ENCODE measurements at regions not wholly inside any gene's neighbourhood (a gene's known extent, or its start where the extent isn't known, plus 50 kb on each side); places are given as distances from the start of the nearest gene placed in this dataset.
"Not testable (repeated sequence)": the region's sequence is repeated elsewhere in the genome, so short reads cannot be mapped to it uniquely, and the experiment has no call there.

GRCh38 chr14:86775896-86776295 lies 1217.1 kb downstream of the GALC start:
- not testable (repeated sequence) for DNase-seq

DNA sequence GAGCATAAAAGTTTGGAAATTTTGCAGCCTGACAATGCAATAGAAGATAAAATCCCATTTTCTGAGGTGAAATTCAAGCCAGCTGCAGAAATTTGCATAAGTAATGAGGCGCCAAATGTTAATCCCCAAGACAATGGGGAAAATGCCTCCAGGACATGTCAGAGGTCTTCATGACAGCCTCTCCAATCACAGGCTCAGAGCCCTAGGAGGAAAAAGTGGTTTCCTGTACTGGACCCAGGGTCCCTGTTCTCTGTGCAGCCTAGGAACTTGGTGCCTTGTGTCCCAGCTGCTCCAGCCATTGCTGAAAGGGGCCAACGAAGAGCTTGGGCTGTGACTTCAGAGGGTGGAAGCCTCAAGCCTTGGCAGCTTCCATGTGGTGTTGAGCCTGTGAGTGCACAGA lies 1218.1 kb downstream of the GALC start:
- no peak for DNase-seq

DNA sequence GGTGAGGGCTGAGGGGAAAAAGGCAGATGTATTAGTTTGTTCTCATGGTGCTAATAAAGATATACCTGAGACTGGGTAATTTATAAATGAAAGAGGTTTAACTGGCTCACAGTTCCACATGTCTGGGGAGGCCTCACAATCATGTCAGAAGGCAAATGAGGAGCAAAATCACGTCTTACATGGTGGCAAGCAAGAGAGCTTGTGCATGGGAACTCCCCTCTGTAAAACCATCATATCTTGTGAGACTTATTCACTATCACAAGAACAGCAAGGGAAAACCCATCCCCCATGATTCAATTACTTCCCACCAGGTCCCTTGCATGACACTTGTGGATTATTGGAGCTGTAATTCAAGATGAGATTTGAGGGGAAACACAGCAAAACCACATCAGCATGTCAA lies 1220.9 kb downstream of the GALC start:
- no peak for DNase-seq

GRCh38 chr14:86770186-86770585 lies 1222.8 kb downstream of the GALC start:
- no peak for DNase-seq

- no peak for DNase-seq
These were observed 1226.5 kb downstream of the GALC start for GRCh38 chr14:86766469-86766868.

DNA sequence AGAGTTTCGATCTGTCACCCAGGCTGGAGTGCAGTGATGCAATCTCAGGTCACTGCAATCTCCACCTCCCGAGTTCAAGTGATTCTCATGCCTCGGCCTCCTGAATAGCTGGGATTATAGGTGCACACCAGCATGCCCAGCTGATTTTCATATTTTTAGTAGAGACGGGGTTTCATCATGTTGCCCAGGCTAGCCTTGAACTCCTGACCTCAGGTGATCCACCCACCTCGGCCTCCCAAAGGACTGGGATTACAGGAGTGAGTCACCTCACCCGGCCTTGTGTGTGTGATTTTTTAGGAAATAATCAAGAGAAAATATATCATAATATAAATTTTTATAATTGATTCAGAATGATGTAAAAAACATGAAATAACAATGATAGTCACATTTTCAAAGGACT lies 1231.4 kb downstream of the GALC start:
- no peak for DNase-seq

- no peak for DNase-seq
These were observed 1226.7 kb downstream of the FLRT2 start for GRCh38 chr14:86756521-86757190.

DNA sequence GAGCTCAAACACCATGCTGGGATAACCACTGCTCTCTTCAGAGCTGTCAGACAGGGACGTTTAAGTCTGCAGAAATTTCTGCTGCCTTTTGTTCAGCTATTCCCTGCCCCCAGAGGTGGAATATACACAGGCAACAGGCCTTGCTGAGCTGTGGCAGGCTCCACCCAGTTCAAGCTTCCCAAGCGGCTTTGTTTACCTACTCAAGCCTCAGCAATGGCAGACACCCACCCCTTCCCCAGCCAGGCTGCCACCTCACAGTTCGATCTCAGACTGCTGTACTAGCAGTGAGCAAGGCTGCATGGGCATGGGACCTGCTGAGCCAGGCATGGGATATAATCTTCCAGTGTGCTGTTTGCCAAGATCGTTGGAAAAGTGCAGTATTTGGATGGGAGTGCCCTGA lies 1220.5 kb downstream of the FLRT2 start:
- DNase-seq: not testable (repeated sequence)

- DNase-seq: no peak
These were observed 1209.8 kb downstream of the FLRT2 start for GRCh38 chr14:86739761-86740160.

DNA sequence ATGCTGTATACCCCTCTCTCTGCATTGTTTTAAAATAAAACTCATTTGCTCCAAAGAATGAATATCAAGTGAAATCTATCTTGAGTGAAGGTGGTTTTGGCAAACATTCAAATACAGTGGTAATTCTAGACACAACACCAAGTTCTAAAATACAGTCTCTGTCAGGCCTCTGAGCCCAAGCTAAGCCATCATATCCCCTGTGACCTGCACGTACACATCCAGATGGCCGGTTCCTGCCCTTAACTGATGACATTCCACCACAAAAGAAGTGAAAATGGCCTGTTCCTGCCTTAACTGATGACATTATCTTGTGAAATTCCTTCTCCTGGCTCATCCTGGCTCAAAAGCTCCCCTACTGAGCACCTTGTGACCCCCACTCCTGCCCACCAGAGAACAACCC lies 1201.5 kb downstream of the FLRT2 start:
- not testable (repeated sequence) for DNase-seq

DNA sequence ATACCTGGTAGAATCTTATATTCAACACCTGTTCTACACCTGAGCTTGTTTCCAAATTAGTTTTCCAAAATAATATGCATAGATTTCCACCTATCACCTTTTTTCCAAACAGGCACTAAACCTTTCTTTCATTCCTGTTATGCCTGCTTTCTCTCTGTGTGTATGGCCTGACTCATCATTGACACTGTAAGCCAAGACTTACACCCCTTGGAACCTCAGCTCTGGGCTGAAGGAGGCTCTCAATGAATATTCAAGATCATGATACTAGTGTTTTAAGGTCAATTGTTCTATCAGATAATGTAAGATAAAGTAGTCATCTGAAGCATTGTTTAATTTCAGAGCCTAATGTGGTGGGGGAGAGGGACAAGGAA lies 1193.3 kb downstream of the FLRT2 start:
- DNase-seq: no peak

DNA sequence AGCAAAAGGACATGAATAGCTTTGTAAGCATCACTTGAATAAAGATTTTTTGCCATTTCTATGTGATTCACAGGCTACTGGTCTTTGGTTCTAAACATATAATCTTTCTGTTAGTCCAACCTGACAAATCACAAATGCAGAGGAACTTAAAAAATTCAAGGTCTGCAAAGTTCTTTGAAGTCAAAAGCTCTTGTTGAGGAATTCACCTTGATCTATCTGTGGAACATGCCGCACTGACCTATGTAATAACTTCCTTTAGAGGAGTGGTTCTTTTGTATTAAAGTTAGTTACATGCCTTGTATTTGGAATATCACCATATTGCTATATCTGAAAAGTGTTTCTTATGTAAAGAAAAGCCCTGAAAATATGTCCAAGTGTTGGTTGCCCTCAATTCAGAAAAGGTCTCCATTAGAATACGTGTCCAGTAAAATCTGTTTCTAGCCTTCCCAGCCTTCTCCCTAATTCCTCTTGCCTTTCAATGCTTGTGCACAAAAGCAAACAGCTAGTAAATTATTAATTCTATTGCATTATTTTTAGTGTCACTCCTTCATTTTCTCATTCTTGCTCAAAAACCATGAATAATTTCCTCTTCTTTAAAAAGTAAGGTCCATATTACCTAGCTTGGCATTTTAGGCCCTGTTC lies 1192.8 kb downstream of the FLRT2 start:
- DNase-seq: no peak

DNA sequence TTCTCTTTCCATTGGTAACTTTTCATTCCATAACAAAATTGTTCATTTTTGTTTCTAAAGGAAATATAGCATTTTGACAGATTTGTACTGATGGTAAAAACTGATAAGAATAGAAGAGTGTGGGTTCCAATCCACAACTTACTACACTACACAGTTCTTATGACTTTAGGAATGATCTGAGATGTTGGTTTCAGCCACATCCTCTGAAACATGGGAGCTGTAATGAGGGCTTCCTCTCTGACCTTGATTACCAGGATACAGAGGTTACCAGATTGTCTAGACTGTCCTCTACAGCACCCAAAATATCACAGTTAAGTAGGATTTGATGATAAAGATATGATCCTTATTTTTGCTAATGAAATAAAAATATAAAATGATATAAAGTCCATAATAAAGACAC lies 1184.6 kb downstream of the FLRT2 start:
- DNase-seq: no peak

GRCh38 chr14:86714153-86714552 lies 1184.2 kb downstream of the FLRT2 start:
- DNase-seq: no peak

GRCh38 chr14:86712727-86713126 lies 1182.8 kb downstream of the FLRT2 start:
- no peak for DNase-seq

DNA sequence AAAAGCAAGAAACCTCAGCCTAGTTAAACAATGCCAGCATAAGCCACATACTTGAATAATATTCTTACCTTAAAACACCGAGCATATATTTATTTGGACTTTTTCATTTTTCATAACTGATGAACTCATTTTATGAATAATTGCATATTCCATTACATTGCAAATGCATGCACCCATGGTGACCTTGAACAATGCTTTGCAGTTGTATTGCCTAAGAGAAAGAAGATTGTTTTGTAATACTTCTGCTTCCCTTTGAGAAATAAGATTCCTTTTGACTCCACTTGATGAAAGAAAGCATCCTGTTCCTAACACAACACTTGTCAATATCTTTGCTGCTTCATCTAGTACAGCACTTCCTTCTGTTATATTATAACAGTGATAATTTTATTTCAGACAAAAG lies 1182.2 kb downstream of the FLRT2 start:
- no peak for DNase-seq

DNA sequence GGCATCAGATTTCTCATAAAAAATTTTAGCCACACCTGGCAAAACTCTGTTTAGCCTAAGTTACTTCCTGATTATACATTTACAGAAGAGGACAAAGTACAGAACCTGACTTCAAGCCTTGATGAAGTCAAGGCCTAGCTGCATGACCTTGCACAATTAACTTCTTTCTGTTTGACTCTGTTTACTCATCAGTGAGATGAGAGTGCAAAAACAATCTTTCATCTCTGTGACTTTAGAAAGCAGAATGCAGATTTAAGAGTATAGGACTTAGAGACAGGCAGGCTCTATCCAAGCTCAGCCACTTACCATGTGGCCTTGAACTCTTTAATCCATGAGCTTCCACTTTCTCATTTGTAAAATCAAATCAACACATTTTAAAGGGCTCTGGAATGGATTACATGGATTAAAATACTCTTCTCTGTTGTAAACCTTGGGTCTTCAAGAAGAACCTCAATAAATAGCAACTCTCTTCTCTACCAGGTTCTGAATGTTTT lies 1178.9 kb downstream of the FLRT2 start:
- DNase-seq: no peak

DNA sequence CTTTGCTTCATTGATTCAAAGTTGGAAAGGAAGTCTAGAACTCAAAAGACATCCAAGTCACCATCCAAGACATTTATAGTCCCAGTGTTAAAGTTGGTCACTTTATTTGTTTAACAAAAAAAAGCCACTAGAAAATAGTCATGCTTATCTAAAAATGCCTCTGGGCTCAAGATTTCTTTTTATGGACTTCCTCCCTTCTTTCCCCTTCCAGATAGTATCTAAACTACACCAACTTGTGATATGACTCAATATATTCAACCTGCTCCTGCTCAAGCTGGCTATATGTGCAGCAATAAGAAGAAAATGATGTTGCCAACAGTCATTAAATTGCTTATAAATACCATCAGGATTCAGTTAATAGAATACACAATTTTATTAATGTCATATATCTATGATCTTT lies 1177.1 kb downstream of the FLRT2 start:
- DNase-seq: no peak

DNA sequence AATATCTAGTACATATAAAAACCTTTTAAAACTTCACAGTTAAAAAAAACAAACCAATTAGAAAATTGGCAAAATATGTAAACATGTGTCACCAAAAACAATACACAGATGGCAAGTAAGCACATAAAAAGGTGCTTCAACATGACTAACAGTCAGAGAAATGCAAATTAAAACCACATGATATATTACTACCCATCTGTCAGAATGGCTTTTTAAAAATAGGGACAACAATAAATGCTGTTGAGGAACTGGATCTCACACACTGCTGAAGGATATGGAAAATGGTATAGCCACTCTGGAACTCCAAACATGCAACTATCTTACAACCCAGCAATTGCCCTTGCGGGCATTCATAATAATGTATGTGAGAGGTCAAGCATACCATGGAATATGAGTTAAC lies 1153.6 kb downstream of the FLRT2 start:
- DNase-seq: no peak

GRCh38 chr14:86675059-86675458 lies 1145.1 kb downstream of the FLRT2 start:
- no peak for DNase-seq

GRCh38 chr14:86673523-86673969 lies 1143.6 kb downstream of the FLRT2 start:
- DNase-seq: no peak

DNA sequence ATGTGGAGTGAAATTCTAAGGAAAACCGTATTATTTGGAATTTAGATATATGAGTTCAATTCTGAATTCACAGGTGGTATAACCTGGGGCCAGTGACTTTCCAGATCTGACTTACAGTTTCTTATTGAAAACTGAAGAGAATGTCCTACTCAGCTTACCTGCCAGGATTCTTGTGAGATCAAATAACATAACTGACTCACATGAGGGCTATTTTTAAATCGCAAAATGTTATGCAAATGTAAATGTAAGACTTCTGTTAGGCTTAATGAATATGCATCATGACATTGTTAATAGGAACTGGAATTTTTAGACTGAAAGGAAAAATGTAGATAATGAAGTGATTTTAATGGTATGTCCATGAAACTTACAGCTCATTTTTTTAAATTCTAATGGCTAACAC lies 1142.1 kb downstream of the FLRT2 start:
- DNase-seq: no peak

DNA sequence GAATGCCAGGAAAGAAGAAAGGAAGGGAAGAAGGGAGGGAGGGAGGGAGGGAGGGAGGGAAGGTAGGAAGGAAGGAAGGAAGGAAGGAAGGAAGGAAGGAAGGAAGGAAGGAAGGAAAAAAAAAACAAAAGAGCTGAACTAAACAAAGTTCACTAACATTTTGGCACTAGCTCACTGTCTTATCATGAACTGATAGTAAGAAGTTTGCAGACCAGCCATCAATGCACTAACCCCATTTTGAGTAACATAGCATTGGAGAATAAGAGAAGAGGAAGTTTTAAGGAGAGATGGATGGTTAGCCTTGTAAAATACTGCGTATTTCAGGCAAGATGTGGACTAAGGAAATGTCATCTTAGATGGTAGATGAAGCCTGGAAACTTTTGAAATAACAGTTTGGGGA lies 1136.0 kb downstream of the FLRT2 start:
- DNase-seq: no peak

DNA sequence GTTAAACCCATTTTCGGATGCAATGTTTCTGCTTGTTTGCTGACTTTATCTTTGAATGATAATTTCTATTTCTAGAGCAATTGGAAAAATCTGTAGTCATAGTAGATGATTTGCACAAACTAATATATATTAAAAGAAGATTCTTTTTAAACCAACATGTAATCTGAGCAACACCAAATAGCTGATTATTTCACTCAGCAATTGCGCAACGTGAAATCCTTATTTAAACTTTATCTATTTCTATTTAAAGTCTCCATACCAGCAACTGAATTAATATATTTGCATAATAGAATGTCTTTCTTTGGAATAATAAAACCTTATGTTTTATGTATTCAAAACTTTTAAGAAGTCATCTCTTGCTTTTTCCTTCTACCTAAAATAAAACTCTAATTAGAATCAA lies 1132.4 kb downstream of the FLRT2 start:
- no peak for DNase-seq

Measured in activated gamma-delta T cell treated with Interleukin-2 at 50 U/mL for 16 hours (primary cell).